B cell (primary cell): ENCODE measurements at regions not wholly inside any gene's neighbourhood (a gene's known extent, or its start where the extent isn't known, plus 50 kb on each side); places are given as distances from the start of the nearest gene placed in this dataset.

ENCODE experiments used
- CTCF ChIP-seq: fragments of 200-600 bp; IDR thresholded peaks from one replicate; pipeline ENCODE4 v1.8.0; 2022; ENCODE audit warnings: antibody characterized with exemption, mild to moderate bottlenecking
- EZH2 ChIP-seq: IDR thresholded peaks from 2 replicates; pipeline ENCODE4 v1.6.1; 2012; ENCODE audit warnings: borderline replicate concordance, low read depth, mild to moderate bottlenecking, moderate library complexity, low read length; ENCODE audit not compliant: insufficient read depth, poor library complexity, severe bottlenecking

GRCh38 chrX:22690116-22690515 is 309.6 kb upstream of the DDX53 start:
- no peak for TF ChIP-seq EZH2
- no peak for TF ChIP-seq CTCF
